DND-41 (cell line): ENCODE measurements at regions not wholly inside any gene's neighbourhood (a gene's known extent, or its start where the extent isn't known, plus 50 kb on each side); places are given as distances from the start of the nearest gene placed in this dataset.

Source experiments
- CTCF ChIP-seq: IDR thresholded peaks from 2 replicates; pipeline ENCODE4 v1.5.1; 2012; ENCODE audit warnings: borderline replicate concordance, low read length, moderate library complexity, mild to moderate bottlenecking; ENCODE audit not compliant: poor library complexity, severe bottlenecking; ENCODE audit errors: extremely low read depth
- EZH2 ChIP-seq: IDR thresholded peaks from 3 replicates; pipeline ENCODE4 v1.6.1; 2012; ENCODE audit warnings: borderline replicate concordance, low read depth, mild to moderate bottlenecking, moderate library complexity, low read length, inconsistent platforms; ENCODE audit not compliant: severe bottlenecking

- no peak for TF ChIP-seq CTCF
- no peak for TF ChIP-seq EZH2
Measured at GRCh38 chr3:164064298-164064697, 1014.0 kb downstream of the SI start.
